ENCODE measurements at regions not wholly inside any gene's neighbourhood (a gene's known extent, or its start where the extent isn't known, plus 50 kb on each side); places are given as distances from the start of the nearest gene placed in this dataset.
A peak's percentile ranks its signal among the peaks of the same experiment; 100 is the strongest.

GRCh38 chrX:7515681-7516413, 327.1 kb upstream of the VCX start:
- no peak for TF ChIP-seq CTCF (conservative IDR thresholded peaks at IDR 0.05)
- Histone ChIP-seq H3K4me2 (no peak overlapping the region), H3K79me2 (ENCODE audit: low read depth) (no peaks in the 10 kb centered on the region), H3K27ac (no peak overlapping the region), H3K4me1 (replicated peaks; ENCODE audit: insufficient read depth) (no peaks in the 10 kb centered on the region), H3K36me3 (ENCODE audit: low read depth) (no peaks in the 10 kb centered on the region), H3K9me3 (ENCODE audit: insufficient read depth, low read depth) (no peaks in the 10 kb centered on the region), H3K4me3 (no peak overlapping the region), H3K27me3 (ENCODE audit: insufficient read depth, low read depth) (no peaks in the 10 kb centered on the region), H3F3A (ENCODE audit: insufficient read depth, low read depth) (no peaks in the 10 kb centered on the region), H2AFZ (no peak overlapping the region), H3K9me2 (ENCODE audit: insufficient read depth) (no peaks in the 10 kb centered on the region), H4K20me1 (ENCODE audit: insufficient read depth) (no peaks in the 10 kb centered on the region)
- peak in 1 of 2 experiments; percentile 32 for DNase-seq
- CTCF ChIA-PET: no interaction called here
- POLR2A ChIA-PET (ENCODE audit: unreplicated experiment): no interaction called here
- no TSS peak for BruUV-seq (replicated peaks)
- intact Hi-C loops (cut with micrococcal nuclease; ENCODE audit: unreplicated experiment): no loop called here

- POLR2A ChIA-PET (ENCODE audit: unreplicated experiment): no interaction called here
- H2AFZ ChIP-seq: no peak overlapping the region
- TF ChIP-seq CTCF (conservative IDR thresholded peaks at IDR 0.05): no peak
- no peak for TF ChIP-seq EZH2 (IDR thresholded peaks at IDR 0.05; ENCODE audit: low read depth)
- no peaks in the 10 kb centered on the region for H3K4me1 ChIP-seq (replicated peaks; ENCODE audit: insufficient read depth)
- intact Hi-C loops (cut with micrococcal nuclease; ENCODE audit: unreplicated experiment): no loop called here
- no peaks in the 10 kb centered on the region for H4K20me1 ChIP-seq (ENCODE audit: insufficient read depth)
- no peaks in the 10 kb centered on the region for H3K27me3 ChIP-seq (ENCODE audit: insufficient read depth, low read depth)
- no peak for DNase-seq
- H3K9me3 ChIP-seq (ENCODE audit: insufficient read depth, low read depth): no peaks in the 10 kb centered on the region
- no peak overlapping the region for H3K4me3 ChIP-seq
- no TSS peak for BruUV-seq (replicated peaks)
- CTCF ChIA-PET: no interaction called here
- no peak overlapping the region for H3K4me2 ChIP-seq
- no peak overlapping the region for H3K27ac ChIP-seq
- no peaks in the 10 kb centered on the region for H3K36me3 ChIP-seq (ENCODE audit: low read depth)
- H3K9me2 ChIP-seq (ENCODE audit: insufficient read depth): no peaks in the 10 kb centered on the region
- H3F3A ChIP-seq (ENCODE audit: insufficient read depth, low read depth): no peaks in the 10 kb centered on the region
- no peaks in the 10 kb centered on the region for H3K79me2 ChIP-seq (ENCODE audit: low read depth)
These were observed 327.9 kb upstream of the VCX start for GRCh38 chrX:7514871-7515599.

- H3F3A ChIP-seq (ENCODE audit: insufficient read depth, low read depth): no peaks in the 10 kb centered on the region
- H3K4me3 ChIP-seq: no peak overlapping the region
- H2AFZ ChIP-seq: no peak overlapping the region
- no peaks in the 10 kb centered on the region for H3K9me2 ChIP-seq (ENCODE audit: insufficient read depth)
- no TSS peak for BruUV-seq (replicated peaks)
- no peaks in the 10 kb centered on the region for H3K9me3 ChIP-seq (ENCODE audit: insufficient read depth, low read depth)
- intact Hi-C loops (cut with micrococcal nuclease; ENCODE audit: unreplicated experiment): no loop called here
- no peak for DNase-seq
- no peak overlapping the region for H3K4me2 ChIP-seq
- no peaks in the 10 kb centered on the region for H3K36me3 ChIP-seq (ENCODE audit: low read depth)
- TF ChIP-seq EZH2 (IDR thresholded peaks at IDR 0.05; ENCODE audit: low read depth): no peak
- TF ChIP-seq CTCF (conservative IDR thresholded peaks at IDR 0.05): no peak
- ChIA-PET POLR2A (ENCODE audit: unreplicated experiment) (no interaction called here), CTCF (no interaction called here)
- no peak overlapping the region for H3K27ac ChIP-seq
- H3K27me3 ChIP-seq (ENCODE audit: insufficient read depth, low read depth): no peaks in the 10 kb centered on the region
- no peaks in the 10 kb centered on the region for H4K20me1 ChIP-seq (ENCODE audit: insufficient read depth)
- H3K79me2 ChIP-seq (ENCODE audit: low read depth): no peaks in the 10 kb centered on the region
- no peaks in the 10 kb centered on the region for H3K4me1 ChIP-seq (replicated peaks; ENCODE audit: insufficient read depth)
These were observed 330.1 kb upstream of the VCX start for GRCh38 chrX:7512845-7513244.
